GM12874 (cell line): ENCODE measurements at regions not wholly inside any gene's neighbourhood (a gene's known extent, or its start where the extent isn't known, plus 50 kb on each side); places are given as distances from the start of the nearest gene placed in this dataset.

Experiments
- TF ChIP-seq, protein P1 (sequence below): IDR thresholded peaks from 2 replicates; pipeline ENCODE4 v1.5.1; 2011; ENCODE audit warnings: low read depth, mild to moderate bottlenecking, control low read depth, low read length, moderate library complexity; ENCODE audit not compliant: insufficient read depth

- TF ChIP-seq, protein P1, sequence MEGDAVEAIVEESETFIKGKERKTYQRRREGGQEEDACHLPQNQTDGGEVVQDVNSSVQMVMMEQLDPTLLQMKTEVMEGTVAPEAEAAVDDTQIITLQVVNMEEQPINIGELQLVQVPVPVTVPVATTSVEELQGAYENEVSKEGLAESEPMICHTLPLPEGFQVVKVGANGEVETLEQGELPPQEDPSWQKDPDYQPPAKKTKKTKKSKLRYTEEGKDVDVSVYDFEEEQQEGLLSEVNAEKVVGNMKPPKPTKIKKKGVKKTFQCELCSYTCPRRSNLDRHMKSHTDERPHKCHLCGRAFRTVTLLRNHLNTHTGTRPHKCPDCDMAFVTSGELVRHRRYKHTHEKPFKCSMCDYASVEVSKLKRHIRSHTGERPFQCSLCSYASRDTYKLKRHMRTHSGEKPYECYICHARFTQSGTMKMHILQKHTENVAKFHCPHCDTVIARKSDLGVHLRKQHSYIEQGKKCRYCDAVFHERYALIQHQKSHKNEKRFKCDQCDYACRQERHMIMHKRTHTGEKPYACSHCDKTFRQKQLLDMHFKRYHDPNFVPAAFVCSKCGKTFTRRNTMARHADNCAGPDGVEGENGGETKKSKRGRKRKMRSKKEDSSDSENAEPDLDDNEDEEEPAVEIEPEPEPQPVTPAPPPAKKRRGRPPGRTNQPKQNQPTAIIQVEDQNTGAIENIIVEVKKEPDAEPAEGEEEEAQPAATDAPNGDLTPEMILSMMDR: no peak
Observed at GRCh38 chr1:88101041-88101440, 583.0 kb upstream of the PKN2 start.

GRCh38 chr1:88104236-88104635, 579.8 kb upstream of the PKN2 start:
- TF ChIP-seq, protein P1: no peak

DNA sequence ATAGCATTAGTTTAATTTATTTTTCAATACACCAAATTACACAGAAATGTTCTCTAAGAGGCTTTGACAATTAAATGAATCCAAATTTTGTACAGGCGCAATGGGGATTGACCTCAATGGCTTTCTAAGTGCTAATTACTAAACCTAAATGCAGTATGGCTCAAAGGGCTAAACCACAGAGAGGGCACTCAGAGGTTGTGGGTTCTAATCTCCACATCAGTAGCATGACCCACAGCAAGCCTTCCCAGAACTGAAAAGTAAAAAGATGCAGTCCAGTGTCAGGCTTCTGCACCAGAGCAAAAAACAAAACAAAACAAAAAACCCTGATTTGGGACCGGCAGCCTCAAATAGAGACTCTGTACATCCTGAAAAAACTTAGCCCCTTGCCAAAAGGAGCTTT, 579.2 kb upstream of the PKN2 start:
- TF ChIP-seq, protein P1: no peak

DNA sequence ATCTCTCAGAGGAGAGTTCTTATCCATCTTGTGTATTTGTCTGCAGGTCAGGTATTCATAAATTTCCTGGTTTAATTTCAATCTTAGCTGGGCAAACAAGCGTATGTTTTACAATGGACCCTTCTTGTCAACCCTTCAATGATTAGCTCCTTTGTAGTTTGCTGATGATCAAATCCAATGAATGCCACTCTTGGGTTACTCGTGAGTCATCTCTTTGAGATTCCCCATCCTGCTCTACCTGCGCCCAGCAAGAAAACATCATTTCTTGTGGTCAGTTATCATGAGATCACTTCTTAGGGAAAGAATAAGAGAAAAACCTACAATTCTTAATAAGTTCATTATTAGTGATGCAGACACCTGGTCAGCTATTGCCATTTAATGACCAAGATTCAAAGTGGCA, 572.3 kb upstream of the PKN2 start:
- TF ChIP-seq, protein P1: no peak

DNA sequence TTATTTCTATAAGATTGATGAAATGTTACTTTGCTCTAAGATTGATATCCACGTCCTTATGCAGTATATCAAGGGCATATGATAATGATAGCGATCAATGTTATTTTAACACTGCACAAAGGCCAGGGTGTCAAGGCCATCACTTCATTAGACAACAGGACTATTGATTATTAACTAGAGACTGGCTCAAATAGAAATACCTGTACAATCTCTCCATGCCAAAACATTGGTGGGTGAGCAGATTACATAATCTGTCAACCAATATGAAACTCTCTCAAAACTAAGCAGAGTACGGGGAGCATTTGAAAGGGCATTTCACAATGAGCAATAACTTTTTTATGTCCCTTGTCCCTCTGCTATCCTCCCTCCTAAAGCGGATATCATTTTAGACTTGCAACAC, 566.5 kb upstream of the PKN2 start:
- TF ChIP-seq, protein P1: no peak

DNA sequence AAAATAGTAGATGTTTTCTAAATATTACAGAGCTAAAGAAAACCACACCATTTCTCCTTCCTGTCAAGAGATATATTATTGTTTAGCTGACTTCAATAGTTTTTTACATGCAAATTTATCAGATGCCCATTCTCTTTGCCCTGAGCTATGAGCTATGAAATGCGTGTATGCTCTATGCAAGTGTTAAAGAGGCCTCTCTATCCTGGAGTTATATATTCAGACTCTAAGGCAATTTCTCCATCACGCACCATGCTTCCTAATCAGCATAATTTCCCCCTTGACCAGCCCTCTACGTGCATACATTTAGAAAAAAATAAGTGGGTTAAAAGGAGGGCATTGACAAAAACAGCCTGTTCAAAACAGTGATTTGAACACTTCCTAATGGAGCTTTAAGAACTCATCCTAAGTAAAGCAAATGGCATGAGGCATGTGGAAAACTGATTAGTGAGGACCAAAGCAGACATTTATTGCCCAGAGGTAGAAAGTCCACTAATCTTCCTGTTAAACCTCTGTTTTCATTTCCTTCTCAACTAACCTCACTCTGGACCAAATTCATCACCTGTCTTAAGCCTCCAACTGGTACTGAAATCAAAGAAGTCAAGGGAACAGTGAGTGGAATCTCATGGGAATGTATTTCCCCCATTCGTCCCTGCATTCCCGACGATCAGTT, 565.8 kb upstream of the PKN2 start:
- TF ChIP-seq, protein P1: no peak

DNA sequence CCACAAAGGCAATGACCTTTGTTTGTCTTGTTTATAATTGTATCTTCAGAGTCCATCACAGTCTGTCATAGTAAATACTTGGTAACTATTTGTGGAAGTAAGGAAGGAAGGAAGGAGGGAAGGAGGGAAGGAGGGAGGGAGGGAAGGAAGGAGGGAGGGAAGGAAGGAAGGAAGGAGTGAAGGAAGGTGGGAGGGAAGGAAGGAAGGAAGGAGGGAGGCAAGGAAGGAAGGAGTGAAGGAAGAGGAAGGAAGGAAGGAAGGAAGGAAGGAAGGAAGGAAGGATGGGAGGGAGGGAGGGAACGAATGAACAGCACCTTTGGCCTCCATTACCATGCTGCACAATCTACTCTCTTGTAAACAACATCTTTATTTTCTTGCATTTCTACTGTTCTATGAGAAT, 559.5 kb upstream of the PKN2 start:
- TF ChIP-seq, protein P1: no peak
